ENCODE measurements at regions not wholly inside any gene's neighbourhood (a gene's known extent, or its start where the extent isn't known, plus 50 kb on each side); places are given as distances from the start of the nearest gene placed in this dataset.

DNA sequence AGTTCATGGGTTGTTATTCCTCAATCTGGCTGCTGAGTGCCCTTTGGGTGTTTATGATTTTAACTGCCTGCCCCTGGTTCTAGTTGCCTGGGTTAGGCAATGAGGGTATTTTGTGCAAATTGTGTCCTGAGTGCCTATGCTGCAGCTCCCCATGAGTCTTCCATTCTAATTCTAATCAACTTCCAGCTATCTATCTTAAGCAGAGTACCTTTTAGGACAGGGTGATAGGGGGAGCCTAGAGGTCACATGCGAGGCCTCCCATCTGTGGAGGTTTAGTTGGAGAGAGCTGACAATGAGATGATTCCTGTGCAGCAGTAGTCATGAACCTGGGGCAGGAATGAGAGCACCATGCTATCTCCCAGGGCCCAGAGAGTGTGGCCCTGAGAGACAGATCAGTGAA lies 225.9 kb upstream of the PLEKHG7 start:
- H3K9me3 Mint-ChIP-seq (ENCODE audit: unreplicated experiment), result no peaks in the 10 kb centered on the region
- H3K27ac Mint-ChIP-seq (ENCODE audit: low read depth, unreplicated experiment), result no peak overlapping the region
- DNase-seq (ENCODE audit: unreplicated experiment), result no peak
- H3K4me1 Mint-ChIP-seq (ENCODE audit: insufficient read depth, unreplicated experiment), result no peaks in the 10 kb centered on the region
- POLR2A ChIA-PET, result no interaction called here
- no peak overlapping the region for H3K4me3 Mint-ChIP-seq (ENCODE audit: unreplicated experiment)
- CTCF ChIA-PET, result interaction anchor here (0.7 kb wide), 1 partner anchor 132 kb away, joined by 4 read pairs; no protein-coding TSS in a partner anchor
- no TSS peak for BruUV-seq (replicated peaks)
- H3K27me3 Mint-ChIP-seq (ENCODE audit: insufficient read depth, unreplicated experiment), result no peaks in the 10 kb centered on the region
- no peaks in the 10 kb centered on the region for H3K36me3 Mint-ChIP-seq (ENCODE audit: insufficient read depth, unreplicated experiment)
- intact Hi-C loops (cut with micrococcal nuclease), result no loop called here
- TF ChIP-seq, protein P1, sequence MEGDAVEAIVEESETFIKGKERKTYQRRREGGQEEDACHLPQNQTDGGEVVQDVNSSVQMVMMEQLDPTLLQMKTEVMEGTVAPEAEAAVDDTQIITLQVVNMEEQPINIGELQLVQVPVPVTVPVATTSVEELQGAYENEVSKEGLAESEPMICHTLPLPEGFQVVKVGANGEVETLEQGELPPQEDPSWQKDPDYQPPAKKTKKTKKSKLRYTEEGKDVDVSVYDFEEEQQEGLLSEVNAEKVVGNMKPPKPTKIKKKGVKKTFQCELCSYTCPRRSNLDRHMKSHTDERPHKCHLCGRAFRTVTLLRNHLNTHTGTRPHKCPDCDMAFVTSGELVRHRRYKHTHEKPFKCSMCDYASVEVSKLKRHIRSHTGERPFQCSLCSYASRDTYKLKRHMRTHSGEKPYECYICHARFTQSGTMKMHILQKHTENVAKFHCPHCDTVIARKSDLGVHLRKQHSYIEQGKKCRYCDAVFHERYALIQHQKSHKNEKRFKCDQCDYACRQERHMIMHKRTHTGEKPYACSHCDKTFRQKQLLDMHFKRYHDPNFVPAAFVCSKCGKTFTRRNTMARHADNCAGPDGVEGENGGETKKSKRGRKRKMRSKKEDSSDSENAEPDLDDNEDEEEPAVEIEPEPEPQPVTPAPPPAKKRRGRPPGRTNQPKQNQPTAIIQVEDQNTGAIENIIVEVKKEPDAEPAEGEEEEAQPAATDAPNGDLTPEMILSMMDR (IDR thresholded peaks at IDR 0.05; ENCODE audit: unreplicated experiment), result no peak

- peaks cover under 1% of the 10 kb centered on the region for H3K4me1 Mint-ChIP-seq (ENCODE audit: insufficient read depth, unreplicated experiment)
- ChIA-PET CTCF (interaction anchor here (0.6 kb wide), 2 partner anchors 8 to 30 kb away, joined by 3 read pairs; no protein-coding TSS in a partner anchor), POLR2A (interaction anchor here (1.4 kb wide), 1 partner anchor 30 kb away, joined by 4 read pairs; no protein-coding TSS in a partner anchor)
- H3K27me3 Mint-ChIP-seq (ENCODE audit: insufficient read depth, unreplicated experiment), result no peaks in the 10 kb centered on the region
- no peaks in the 10 kb centered on the region for H3K36me3 Mint-ChIP-seq (ENCODE audit: insufficient read depth, unreplicated experiment)
- no peaks in the 10 kb centered on the region for H3K9me3 Mint-ChIP-seq (ENCODE audit: unreplicated experiment)
- TF ChIP-seq, protein P1 (IDR thresholded peaks at IDR 0.05; ENCODE audit: unreplicated experiment), result no peak
- DNase-seq (ENCODE audit: unreplicated experiment), result no peak
- no peak overlapping the region for H3K27ac Mint-ChIP-seq (ENCODE audit: low read depth, unreplicated experiment)
- BruUV-seq (replicated peaks), result no TSS peak
- H3K4me3 Mint-ChIP-seq (ENCODE audit: unreplicated experiment), result no peak overlapping the region
- intact Hi-C loops (cut with micrococcal nuclease), result no loop called here
These were observed 229.2 kb upstream of the PLEKHG7 start for GRCh38 chr12:92473564-92473963.

DNA sequence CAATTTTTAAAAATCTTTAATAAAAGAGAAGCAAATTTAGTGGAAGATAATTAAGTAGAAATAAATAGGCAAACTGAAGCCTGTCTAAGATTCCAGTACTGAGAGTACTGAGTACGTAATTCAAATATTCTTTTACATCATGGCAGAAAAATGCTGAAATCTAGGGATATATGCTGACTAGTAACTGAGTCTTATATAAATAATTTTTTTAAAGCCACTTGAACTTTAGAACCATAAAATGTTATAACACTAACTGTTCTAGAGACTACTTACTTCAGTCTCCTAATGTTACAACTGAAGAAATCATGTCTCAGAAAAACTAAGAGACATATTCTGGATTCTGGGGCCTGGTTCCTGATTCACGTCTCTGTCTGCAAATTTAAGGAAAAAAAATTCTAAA lies 230.6 kb upstream of the PLEKHG7 start:
- TF ChIP-seq, protein P1 (IDR thresholded peaks at IDR 0.05; ENCODE audit: unreplicated experiment), result no peak
- Mint-ChIP-seq H3K27me3 (ENCODE audit: insufficient read depth, unreplicated experiment) (no peaks in the 10 kb centered on the region), H3K9me3 (ENCODE audit: unreplicated experiment) (no peaks in the 10 kb centered on the region), H3K4me1 (ENCODE audit: insufficient read depth, unreplicated experiment) (peaks cover 10% of the 10 kb centered on the region), H3K27ac (ENCODE audit: low read depth, unreplicated experiment) (no peak overlapping the region), H3K36me3 (ENCODE audit: insufficient read depth, unreplicated experiment) (no peaks in the 10 kb centered on the region), H3K4me3 (ENCODE audit: unreplicated experiment) (no peak overlapping the region)
- intact Hi-C loops (cut with micrococcal nuclease), result no loop called here
- BruUV-seq (replicated peaks), result no TSS peak
- CTCF ChIA-PET, result no interaction called here
- DNase-seq (ENCODE audit: unreplicated experiment), result no peak
- POLR2A ChIA-PET, result no interaction called here

GRCh38 chr12:92471551-92471950 lies 231.2 kb upstream of the PLEKHG7 start:
- intact Hi-C loops (cut with micrococcal nuclease), result no loop called here
- no peak for DNase-seq (ENCODE audit: unreplicated experiment)
- TF ChIP-seq, protein P1 (IDR thresholded peaks at IDR 0.05; ENCODE audit: unreplicated experiment), result no peak
- peaks cover 10% of the 10 kb centered on the region for H3K4me1 Mint-ChIP-seq (ENCODE audit: insufficient read depth, unreplicated experiment)
- no peak overlapping the region for H3K4me3 Mint-ChIP-seq (ENCODE audit: unreplicated experiment)
- CTCF ChIA-PET, result no interaction called here
- H3K36me3 Mint-ChIP-seq (ENCODE audit: insufficient read depth, unreplicated experiment), result no peaks in the 10 kb centered on the region
- H3K27me3 Mint-ChIP-seq (ENCODE audit: insufficient read depth, unreplicated experiment), result no peaks in the 10 kb centered on the region
- POLR2A ChIA-PET, result no interaction called here
- BruUV-seq (replicated peaks), result no TSS peak
- no peak overlapping the region for H3K27ac Mint-ChIP-seq (ENCODE audit: low read depth, unreplicated experiment)
- no peaks in the 10 kb centered on the region for H3K9me3 Mint-ChIP-seq (ENCODE audit: unreplicated experiment)

All from MCF 10A (cell line).